ENCODE measurements at regions not wholly inside any gene's neighbourhood (a gene's known extent, or its start where the extent isn't known, plus 50 kb on each side); places are given as distances from the start of the nearest gene placed in this dataset.

DNA sequence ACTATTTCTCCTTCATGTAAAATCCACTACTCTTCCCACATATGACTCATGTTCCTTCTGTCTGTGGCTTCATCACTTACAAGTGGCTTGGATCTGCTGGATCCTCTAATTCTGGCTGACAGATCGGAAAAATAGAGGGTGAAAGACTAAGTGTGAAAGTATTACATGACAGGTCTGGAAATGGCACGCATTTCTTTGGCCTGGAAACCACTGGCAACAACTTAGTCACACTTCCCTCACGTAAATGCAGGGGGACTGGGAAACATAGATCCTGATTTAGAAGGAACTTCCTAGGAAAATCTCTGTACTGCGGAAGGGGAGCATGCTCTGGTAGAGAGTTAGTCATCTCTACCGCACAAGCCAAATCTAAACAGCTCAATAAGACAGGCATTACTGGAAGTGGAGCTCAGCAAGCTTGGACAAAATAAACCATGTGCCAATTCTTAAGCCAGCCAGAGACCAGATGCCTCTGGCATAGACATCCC lies 305.4 kb upstream of the PTBP2 start:
- intact Hi-C loops (cut with DNase I) = no loop called here
- H3K9me3 ChIP-seq = no peaks in the 10 kb centered on the region
- WGBS, 3 donors = 66 to 86% (median 74%) methylated on average over 5 of the region's 5 CpGs
- no peaks in the 10 kb centered on the region for H3K27me3 ChIP-seq
- no peak overlapping the region for H3K4me3 ChIP-seq
- H3K27ac ChIP-seq = no peak overlapping the region
- TF ChIP-seq, protein P1, sequence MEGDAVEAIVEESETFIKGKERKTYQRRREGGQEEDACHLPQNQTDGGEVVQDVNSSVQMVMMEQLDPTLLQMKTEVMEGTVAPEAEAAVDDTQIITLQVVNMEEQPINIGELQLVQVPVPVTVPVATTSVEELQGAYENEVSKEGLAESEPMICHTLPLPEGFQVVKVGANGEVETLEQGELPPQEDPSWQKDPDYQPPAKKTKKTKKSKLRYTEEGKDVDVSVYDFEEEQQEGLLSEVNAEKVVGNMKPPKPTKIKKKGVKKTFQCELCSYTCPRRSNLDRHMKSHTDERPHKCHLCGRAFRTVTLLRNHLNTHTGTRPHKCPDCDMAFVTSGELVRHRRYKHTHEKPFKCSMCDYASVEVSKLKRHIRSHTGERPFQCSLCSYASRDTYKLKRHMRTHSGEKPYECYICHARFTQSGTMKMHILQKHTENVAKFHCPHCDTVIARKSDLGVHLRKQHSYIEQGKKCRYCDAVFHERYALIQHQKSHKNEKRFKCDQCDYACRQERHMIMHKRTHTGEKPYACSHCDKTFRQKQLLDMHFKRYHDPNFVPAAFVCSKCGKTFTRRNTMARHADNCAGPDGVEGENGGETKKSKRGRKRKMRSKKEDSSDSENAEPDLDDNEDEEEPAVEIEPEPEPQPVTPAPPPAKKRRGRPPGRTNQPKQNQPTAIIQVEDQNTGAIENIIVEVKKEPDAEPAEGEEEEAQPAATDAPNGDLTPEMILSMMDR (IDR thresholded peaks at IDR 0.05) = no peak
- no peak for TF ChIP-seq EP300 (IDR thresholded peaks at IDR 0.05)
- TF ChIP-seq POLR2A (IDR thresholded peaks at IDR 0.05) = no peak
- H3K36me3 ChIP-seq = no peaks in the 10 kb centered on the region
- DNase-seq = no peak
- H3K4me1 ChIP-seq (ENCODE audit: insufficient read depth) = no peaks in the 10 kb centered on the region

DNA sequence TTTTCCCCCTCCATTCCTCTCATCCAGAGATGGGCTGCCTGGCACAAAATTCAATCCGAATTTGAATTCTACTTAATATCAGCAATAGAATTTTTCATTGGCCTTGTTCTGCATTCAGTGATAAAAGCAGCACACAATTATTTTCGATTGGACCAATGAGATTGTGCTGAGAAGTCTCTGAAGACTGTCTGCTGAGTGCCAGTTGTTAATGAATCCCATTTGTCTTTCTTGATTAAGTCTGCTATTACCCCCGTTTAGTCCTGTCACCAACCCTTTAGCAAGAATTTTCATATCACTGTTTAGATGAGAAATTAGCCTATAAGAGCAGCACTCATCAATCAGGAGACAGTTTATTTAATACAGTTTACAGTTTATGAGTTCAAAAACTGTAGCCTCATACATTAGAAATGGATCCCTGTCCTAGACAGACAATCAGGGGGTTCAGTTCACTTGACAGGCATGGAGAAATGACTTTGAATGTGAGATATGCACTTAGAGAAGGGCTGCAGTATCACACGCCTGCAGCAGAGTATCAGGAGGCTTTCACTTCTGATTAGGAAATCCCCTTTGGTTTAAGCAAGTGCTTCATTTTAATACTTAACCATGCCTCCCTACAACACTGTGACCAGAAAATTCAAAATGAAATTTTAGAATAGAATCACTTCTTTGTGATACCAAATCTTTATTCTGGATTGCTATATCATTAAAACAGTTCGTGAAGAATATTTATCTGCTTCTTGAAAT lies 304.7 kb upstream of the PTBP2 start:
- TF ChIP-seq, protein P1 (IDR thresholded peaks at IDR 0.05) = no peak
- no peak for TF ChIP-seq POLR2A (IDR thresholded peaks at IDR 0.05)
- TF ChIP-seq EP300 (IDR thresholded peaks at IDR 0.05) = no peak
- 57 to 69% (median 60%) methylated on average over 5 of the region's 5 CpGs for WGBS, 3 donors
- Histone ChIP-seq H3K27me3 (no peaks in the 10 kb centered on the region), H3K36me3 (no peaks in the 10 kb centered on the region), H3K27ac (no peak overlapping the region), H3K9me3 (no peaks in the 10 kb centered on the region), H3K4me1 (ENCODE audit: insufficient read depth) (no peaks in the 10 kb centered on the region), H3K4me3 (no peak overlapping the region)
- no peak for DNase-seq
- intact Hi-C loops (cut with DNase I) = no loop called here

DNA sequence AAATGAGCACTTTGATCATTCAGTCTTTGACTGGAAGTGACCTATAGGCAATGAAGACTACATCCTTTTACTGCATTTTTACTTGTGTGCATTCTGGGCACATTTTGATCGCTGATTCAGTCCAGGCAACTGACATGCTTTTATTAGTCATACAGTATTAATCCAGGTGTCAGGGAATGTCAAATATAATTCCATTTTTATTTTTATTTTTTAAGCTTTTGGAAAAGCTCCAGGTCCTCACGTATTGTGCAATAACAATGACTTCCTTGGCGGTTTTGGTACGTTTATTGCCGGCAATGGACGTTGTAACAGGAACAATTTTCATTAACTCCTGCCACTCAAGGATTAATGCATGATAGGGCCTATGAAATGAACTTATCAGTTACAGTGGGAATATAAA lies 302.6 kb upstream of the PTBP2 start:
- TF ChIP-seq POLR2A (IDR thresholded peaks at IDR 0.05) (no peak), EP300 (IDR thresholded peaks at IDR 0.05) (no peak)
- TF ChIP-seq, protein P1 (IDR thresholded peaks at IDR 0.05) = no peak
- no peak for DNase-seq
- 78 to 82% (median 80%) methylated on average over 6 of the region's 6 CpGs for WGBS, 3 donors

DNA sequence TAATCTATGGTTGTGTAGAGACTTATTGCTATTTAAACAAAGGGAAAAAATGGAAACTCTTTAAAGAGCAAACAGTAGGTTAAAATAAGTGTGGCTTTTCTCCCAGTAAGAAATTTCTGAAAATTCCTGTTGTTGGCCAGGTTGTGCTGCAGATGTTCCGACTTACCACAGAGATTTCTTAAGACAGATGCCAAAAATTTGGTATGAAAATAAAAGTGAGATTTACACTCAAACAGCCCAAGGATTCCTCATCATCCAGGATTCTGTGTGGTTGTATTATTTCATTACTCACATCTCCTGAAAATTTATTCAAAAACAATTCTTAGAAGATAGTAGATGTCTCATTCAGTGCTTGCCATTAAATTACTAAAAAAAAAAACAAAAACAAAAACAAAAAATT lies 296.7 kb upstream of the PTBP2 start:
- Histone ChIP-seq H3K4me3 (no peak overlapping the region), H3K27ac (no peak overlapping the region), H3K36me3 (no peaks in the 10 kb centered on the region), H3K4me1 (ENCODE audit: insufficient read depth) (no peaks in the 10 kb centered on the region), H3K27me3 (no peaks in the 10 kb centered on the region), H3K9me3 (no peaks in the 10 kb centered on the region)
- no peak for DNase-seq
- 3 to 21% (median 6%) methylated on average over 1 of the region's 1 CpG for WGBS, 3 donors
- intact Hi-C loops (cut with DNase I) = no loop called here
- no peak for TF ChIP-seq POLR2A (IDR thresholded peaks at IDR 0.05)
- TF ChIP-seq, protein P1 (IDR thresholded peaks at IDR 0.05) = no peak
- TF ChIP-seq EP300 (IDR thresholded peaks at IDR 0.05) = no peak

More for the DNA sequence above, 302.6 kb upstream of the PTBP2 start:
- H3K27me3 ChIP-seq = no peaks in the 10 kb centered on the region
- H3K9me3 ChIP-seq = no peaks in the 10 kb centered on the region
- no peak overlapping the region for H3K4me3 ChIP-seq
- intact Hi-C loops (cut with DNase I) = no loop called here
- H3K4me1 ChIP-seq (ENCODE audit: insufficient read depth) = no peaks in the 10 kb centered on the region
- no peak overlapping the region for H3K27ac ChIP-seq
- H3K36me3 ChIP-seq = no peaks in the 10 kb centered on the region
